Activated naive CD4-positive, alpha-beta T cell treated with anti-CD3 and anti-CD28 coated beads for 36 hours (primary cell): ENCODE measurements at regions not wholly inside any gene's neighbourhood (a gene's known extent, or its start where the extent isn't known, plus 50 kb on each side); places are given as distances from the start of the nearest gene placed in this dataset.

Source experiments
- CTCF ChIA-PET: fragments of 350-600 bp; sonication (Branson Sonifier 250); formaldehyde crosslinking; loops from one replicate; lab custom pipeline; 2021; ENCODE audit warnings: antibody characterized with exemption; lab: Charles Lee
- DNase-seq: peaks from one replicate; pipeline ENCODE4 v3.0.0-alpha.2; 2020
- H3K27ac Mint-ChIP-seq: one replicate; pipeline ENCODE4 v1.8.0; 2021; ENCODE audit warnings: mild to moderate bottlenecking, mixed read lengths
- H3K27me3 Mint-ChIP-seq: one replicate; pipeline ENCODE4 v1.8.0; 2021; ENCODE audit warnings: low read depth, mixed read lengths
- H3K36me3 Mint-ChIP-seq: one replicate; pipeline ENCODE4 v1.8.0; 2021; ENCODE audit warnings: low read depth, mixed read lengths
- H3K4me1 Mint-ChIP-seq: one replicate; pipeline ENCODE4 v1.8.0; 2021; ENCODE audit warnings: low read depth, mixed read lengths
- H3K4me3 Mint-ChIP-seq: one replicate; pipeline ENCODE4 v1.8.0; 2021; ENCODE audit warnings: mild to moderate bottlenecking, moderate library complexity, mixed read lengths
- H3K9me3 Mint-ChIP-seq: one replicate; pipeline ENCODE4 v1.8.0; 2021; ENCODE audit warnings: mixed read lengths
- intact Hi-C: fragments of 100-400 bp; cut with micrococcal nuclease; formaldehyde crosslinking; loops from one replicate; pipeline ENCODE4 v1.15.1; 2023

DNA sequence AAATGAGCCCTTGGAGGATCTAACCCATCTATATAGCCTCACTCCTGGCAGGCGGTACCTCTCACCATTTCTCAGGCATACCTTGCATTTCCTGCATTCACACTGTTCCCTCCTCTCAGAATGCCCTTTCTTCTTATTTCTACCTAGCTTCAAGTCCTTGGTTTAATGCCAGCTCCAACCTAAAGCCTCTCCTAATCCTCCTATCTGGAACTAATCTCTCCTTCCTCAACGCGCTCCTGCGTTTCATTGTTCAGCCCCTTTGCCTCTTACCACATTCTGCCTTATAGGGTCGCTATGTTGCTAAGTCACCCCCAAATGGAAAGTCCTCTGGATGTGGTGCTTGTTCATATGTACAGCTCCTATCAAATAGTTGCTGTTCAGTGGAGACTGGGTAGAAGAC, 288.5 kb upstream of the TUT7 start:
- CTCF ChIA-PET: interaction anchor here (0.6 to 0.9 kb wide), 2 partner anchors 11 to 939 kb away, joined by 3 to 5 read pairs; no protein-coding TSS in a partner anchor
- H3K4me1 Mint-ChIP-seq: no peaks in the 10 kb centered on the region

DNA sequence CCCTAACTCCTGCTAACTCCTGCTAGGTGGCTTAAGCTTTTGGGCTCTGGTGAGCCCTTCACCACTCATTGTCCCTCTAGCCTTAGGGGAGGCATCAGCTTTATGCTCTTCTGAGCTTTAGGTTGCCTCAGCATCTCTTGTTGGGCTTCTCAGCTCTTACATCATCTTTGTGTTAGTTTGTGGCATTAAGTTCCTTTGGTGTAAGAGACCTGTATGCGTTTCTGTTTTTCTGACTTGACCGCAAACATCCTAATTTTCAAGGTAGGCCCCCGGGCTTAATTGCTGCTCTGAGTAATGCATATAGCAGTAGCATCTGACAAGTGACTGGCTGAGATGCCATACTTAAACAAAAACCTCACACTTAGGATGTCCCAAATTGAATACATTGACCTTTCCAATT, 287.8 kb upstream of the TUT7 start:
- Mint-ChIP-seq H3K4me1 (no peaks in the 10 kb centered on the region), H3K4me3 (no peak overlapping the region), H3K36me3 (no peaks in the 10 kb centered on the region), H3K27ac (no peak overlapping the region), H3K27me3 (peaks cover 11% of the 10 kb centered on the region), H3K9me3 (no peaks in the 10 kb centered on the region)
- DNase-seq: no peak
- CTCF ChIA-PET: no interaction called here
- intact Hi-C loops: no loop called here

More for the DNA sequence above, 288.5 kb upstream of the TUT7 start:
- H3K9me3 Mint-ChIP-seq: no peaks in the 10 kb centered on the region
- no peak overlapping the region for H3K27ac Mint-ChIP-seq
- peaks cover 4% of the 10 kb centered on the region for H3K27me3 Mint-ChIP-seq
- H3K36me3 Mint-ChIP-seq: no peaks in the 10 kb centered on the region
- no peak for DNase-seq
- intact Hi-C loops: no loop called here
- H3K4me3 Mint-ChIP-seq: no peak overlapping the region

DNA sequence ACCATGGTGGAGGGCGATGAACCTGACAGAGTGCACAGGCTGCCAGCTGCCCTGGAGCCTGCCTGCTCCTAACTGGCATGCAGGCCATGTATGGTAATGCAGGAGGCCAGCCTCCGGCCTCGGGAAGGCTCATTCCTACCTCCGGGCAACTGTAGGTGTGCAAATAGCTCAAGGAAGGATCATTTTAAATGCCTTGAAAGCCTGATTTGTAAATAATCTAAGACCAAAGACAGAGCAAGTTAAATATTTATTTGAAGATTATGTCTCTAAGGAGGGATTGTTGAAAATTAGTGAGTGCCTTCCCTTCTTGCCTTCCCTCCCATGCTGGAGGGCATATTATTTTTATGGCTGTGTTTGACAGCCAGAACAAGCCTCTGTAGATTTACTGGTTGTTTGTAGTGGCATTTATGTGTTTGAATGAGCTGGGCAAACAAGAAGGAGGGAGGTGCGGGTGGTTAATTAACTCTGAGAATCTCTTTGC, 285.7 kb upstream of the TUT7 start:
- DNase-seq: no peak
- Mint-ChIP-seq H3K27ac (no peak overlapping the region), H3K4me3 (no peak overlapping the region), H3K4me1 (no peaks in the 10 kb centered on the region), H3K27me3 (peaks cover 29% of the 10 kb centered on the region), H3K9me3 (no peaks in the 10 kb centered on the region), H3K36me3 (no peaks in the 10 kb centered on the region)
- CTCF ChIA-PET: no interaction called here
- intact Hi-C loops: loop anchor here (10.0 kb wide), 1 partner anchor 305 kb away; the partner anchor contains the start of gene GAS1

DNA sequence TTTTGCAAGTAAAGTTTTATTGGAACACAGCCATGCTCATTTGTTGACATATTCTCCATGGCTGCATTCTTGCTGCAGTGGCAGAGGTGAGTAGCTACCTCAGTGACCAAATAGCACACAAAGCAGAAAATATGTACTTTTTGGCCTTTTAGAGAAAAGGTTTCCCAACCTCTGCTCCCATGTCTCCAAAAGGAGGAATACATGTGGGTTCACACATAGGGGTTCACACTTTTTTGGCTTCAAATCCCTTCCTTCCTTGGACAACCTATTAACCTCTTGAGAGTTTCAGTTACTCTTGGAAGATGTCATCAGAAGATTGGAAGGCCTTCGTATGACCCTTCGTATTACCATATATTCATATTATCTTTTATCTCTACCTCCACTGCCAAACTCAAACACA, 285.1 kb upstream of the TUT7 start:
- CTCF ChIA-PET: interaction anchor here (0.6 to 1.1 kb wide), 2 partner anchors 266 to 473 kb away, joined by 3 to 4 read pairs; no protein-coding TSS in a partner anchor

DNA sequence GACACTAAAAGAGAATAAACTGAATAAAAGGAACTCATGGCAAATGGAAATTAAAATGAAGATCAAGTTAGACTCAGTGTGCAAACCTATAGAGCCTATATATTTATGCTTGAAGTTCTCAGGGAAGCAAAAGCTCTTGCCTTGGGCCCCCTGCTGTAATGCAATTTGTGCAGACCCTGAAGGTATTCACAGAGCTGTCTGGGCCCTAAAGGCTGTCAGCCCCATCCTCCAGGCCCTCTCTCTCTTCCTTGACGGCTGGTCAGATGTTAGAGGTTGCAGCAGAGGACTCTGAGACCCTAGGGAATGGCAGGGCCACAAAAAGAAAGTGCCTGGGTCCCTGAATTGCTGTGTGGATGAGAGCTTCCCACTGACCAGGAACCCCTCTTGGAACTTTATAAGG, 283.9 kb upstream of the TUT7 start:
- intact Hi-C loops: loop anchor here (10.0 kb wide), 1 partner anchor 307 kb away; the partner anchor contains the start of gene GAS1
- H3K9me3 Mint-ChIP-seq: no peaks in the 10 kb centered on the region
- no peaks in the 10 kb centered on the region for H3K36me3 Mint-ChIP-seq
- H3K27ac Mint-ChIP-seq: no peak overlapping the region
- H3K27me3 Mint-ChIP-seq: peaks cover 36% of the 10 kb centered on the region
- no peak overlapping the region for H3K4me3 Mint-ChIP-seq
- H3K4me1 Mint-ChIP-seq: no peaks in the 10 kb centered on the region
- DNase-seq: no peak
- CTCF ChIA-PET: interaction anchor here (0.6 to 1.1 kb wide), 2 partner anchors 8 to 59 kb away, joined by 3 read pairs; no protein-coding TSS in a partner anchor

More for the DNA sequence above, 285.1 kb upstream of the TUT7 start:
- H3K27ac Mint-ChIP-seq: no peak overlapping the region
- H3K9me3 Mint-ChIP-seq: no peaks in the 10 kb centered on the region
- DNase-seq: no peak
- H3K27me3 Mint-ChIP-seq: peaks cover 35% of the 10 kb centered on the region
- H3K36me3 Mint-ChIP-seq: no peaks in the 10 kb centered on the region
- no peaks in the 10 kb centered on the region for H3K4me1 Mint-ChIP-seq
- H3K4me3 Mint-ChIP-seq: no peak overlapping the region
- intact Hi-C loops: loop anchor here (10.0 kb wide), 1 partner anchor 306 kb away; the partner anchor contains the start of gene GAS1

DNA sequence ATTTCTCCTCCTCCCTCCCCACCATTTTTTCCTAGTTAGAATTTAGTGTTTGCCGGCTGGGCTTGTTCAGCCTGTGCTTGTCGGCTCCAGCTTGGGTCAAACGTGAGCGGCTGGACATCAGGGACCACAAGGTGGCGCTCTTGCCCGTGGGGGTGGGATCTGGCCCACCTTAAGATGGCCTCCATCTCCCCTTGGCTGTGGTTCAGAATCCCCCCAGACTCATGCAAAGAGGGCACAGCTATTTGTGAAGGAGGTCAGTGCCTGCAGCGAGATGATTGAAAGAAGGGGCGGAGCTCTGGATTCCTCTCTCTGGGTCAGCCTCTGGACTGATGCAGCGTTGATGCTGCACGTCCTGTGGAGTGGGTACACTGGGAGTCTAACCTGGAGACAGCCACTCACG, 283.3 kb upstream of the TUT7 start:
- H3K36me3 Mint-ChIP-seq: no peaks in the 10 kb centered on the region
- DNase-seq: peak; percentile 29
- no peaks in the 10 kb centered on the region for H3K9me3 Mint-ChIP-seq
- CTCF ChIA-PET: interaction anchor here (0.6 to 1.1 kb wide), 4 partner anchors 9 to 311 kb away, joined by 3 read pairs; no protein-coding TSS in a partner anchor
- no peak overlapping the region for H3K4me3 Mint-ChIP-seq
- H3K27ac Mint-ChIP-seq: no peak overlapping the region
- intact Hi-C loops: loop anchor here (2.0 to 10.0 kb wide), 2 partner anchors 307 to 687 kb away; partner anchors contain the start of gene GAS1
- H3K4me1 Mint-ChIP-seq: no peaks in the 10 kb centered on the region
- peaks cover 34% of the 10 kb centered on the region for H3K27me3 Mint-ChIP-seq

DNA sequence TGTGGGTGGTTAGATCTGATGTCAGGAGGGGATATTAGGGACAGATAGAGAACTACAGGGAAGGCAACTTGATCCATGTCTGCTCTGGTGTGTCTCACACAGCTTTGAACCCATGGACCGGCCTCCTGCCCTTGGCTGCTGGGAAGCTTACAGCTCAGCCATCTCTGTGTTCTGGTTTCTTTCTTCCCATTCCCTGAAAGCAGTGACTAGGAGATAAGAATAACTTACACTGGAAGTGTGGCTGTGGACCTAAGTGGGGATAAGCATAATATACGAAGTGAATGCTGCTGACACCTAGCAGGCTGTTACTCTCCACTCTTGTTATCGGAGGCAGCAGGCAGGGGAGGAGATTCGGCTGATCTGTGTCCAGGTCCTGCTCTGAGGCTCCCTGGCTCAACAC, 282.3 kb upstream of the TUT7 start:
- no peaks in the 10 kb centered on the region for H3K9me3 Mint-ChIP-seq
- H3K27me3 Mint-ChIP-seq: peaks cover 33% of the 10 kb centered on the region
- no peak overlapping the region for H3K27ac Mint-ChIP-seq
- no peak overlapping the region for H3K4me3 Mint-ChIP-seq
- H3K4me1 Mint-ChIP-seq: no peaks in the 10 kb centered on the region
- CTCF ChIA-PET: no interaction called here
- intact Hi-C loops: loop anchor here (2.0 to 10.0 kb wide), 2 partner anchors 308 to 688 kb away; partner anchors contain the start of gene GAS1
- H3K36me3 Mint-ChIP-seq: no peaks in the 10 kb centered on the region
- no peak for DNase-seq

DNA sequence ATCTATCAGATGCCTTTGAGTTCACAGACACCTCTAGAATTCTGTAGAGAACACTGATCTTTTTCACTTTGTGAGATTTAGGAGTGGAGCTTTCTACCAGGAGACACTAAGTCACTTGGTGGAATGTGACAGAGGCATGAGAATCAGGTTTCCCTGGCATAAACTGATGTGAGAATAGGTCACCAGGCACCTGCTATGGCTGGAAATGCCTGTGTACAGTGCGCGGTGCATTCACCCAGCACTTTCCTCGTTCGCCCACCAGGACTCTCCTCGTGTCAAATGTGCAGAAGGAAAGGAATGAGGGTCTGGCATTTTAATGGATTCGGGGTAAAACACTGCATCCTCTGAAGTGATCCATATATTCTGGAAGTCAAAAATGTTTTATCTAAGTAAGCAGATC, 281.8 kb upstream of the TUT7 start:
- CTCF ChIA-PET: no interaction called here
- no peaks in the 10 kb centered on the region for H3K9me3 Mint-ChIP-seq
- intact Hi-C loops: loop anchor here (2.0 to 10.0 kb wide), 2 partner anchors 309 to 689 kb away; partner anchors contain the start of gene GAS1
- no peaks in the 10 kb centered on the region for H3K4me1 Mint-ChIP-seq
- no peak for DNase-seq
- no peaks in the 10 kb centered on the region for H3K36me3 Mint-ChIP-seq
- peaks cover 33% of the 10 kb centered on the region for H3K27me3 Mint-ChIP-seq
- H3K4me3 Mint-ChIP-seq: no peak overlapping the region
- H3K27ac Mint-ChIP-seq: no peak overlapping the region

DNA sequence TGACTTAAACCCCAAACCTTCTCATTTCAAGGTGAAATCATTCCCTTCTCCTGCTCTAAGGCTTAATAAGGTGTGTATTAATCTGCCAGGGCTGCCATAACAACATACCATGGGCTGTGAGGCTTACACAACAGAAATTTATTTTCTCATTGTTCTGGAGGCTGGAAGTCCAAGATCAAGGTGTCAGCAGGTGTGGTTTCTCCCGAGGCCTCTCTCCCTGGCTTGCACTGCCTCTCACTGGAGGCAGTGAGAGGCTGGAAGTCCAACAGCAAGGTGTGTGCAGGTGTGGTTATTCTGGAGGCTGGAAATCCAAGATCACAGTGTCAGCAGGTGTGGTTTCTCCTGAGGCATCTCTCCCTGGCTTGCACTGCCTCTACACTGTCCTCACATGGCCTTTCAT, 280.3 kb upstream of the TUT7 start:
- no peak for DNase-seq
- Mint-ChIP-seq H3K4me3 (no peak overlapping the region), H3K27me3 (peaks cover 33% of the 10 kb centered on the region), H3K9me3 (no peaks in the 10 kb centered on the region), H3K4me1 (no peaks in the 10 kb centered on the region), H3K27ac (no peak overlapping the region), H3K36me3 (no peaks in the 10 kb centered on the region)
- intact Hi-C loops: loop anchor here (10.0 kb wide), 1 partner anchor 310 kb away; the partner anchor contains the start of gene GAS1
- CTCF ChIA-PET: no interaction called here

DNA sequence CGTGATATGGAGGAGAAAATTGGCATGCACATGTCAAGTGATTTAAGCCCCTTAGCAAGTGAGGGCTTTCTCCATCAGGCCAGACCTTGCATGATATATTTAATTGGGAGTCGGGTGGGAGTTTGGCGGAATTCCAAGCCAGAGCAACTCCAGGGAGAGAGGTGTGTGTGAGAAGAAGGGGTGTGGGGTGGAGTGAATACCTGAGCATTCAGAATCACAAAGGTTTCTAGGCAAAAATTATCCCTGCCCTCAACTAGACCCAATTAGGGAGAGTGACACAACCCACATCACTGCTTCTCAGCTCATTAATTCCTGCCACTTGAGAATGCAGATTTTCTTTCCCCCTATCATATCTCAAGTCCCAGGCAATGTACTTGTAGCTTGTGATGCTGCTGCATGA, 279.7 kb upstream of the TUT7 start:
- intact Hi-C loops: loop anchor here (10.0 kb wide), 1 partner anchor 311 kb away; the partner anchor contains the start of gene GAS1
- no peak for DNase-seq
- no peaks in the 10 kb centered on the region for H3K9me3 Mint-ChIP-seq
- peaks cover 33% of the 10 kb centered on the region for H3K27me3 Mint-ChIP-seq
- CTCF ChIA-PET: no interaction called here
- no peaks in the 10 kb centered on the region for H3K4me1 Mint-ChIP-seq
- H3K27ac Mint-ChIP-seq: no peak overlapping the region
- H3K4me3 Mint-ChIP-seq: no peak overlapping the region
- no peaks in the 10 kb centered on the region for H3K36me3 Mint-ChIP-seq

DNA sequence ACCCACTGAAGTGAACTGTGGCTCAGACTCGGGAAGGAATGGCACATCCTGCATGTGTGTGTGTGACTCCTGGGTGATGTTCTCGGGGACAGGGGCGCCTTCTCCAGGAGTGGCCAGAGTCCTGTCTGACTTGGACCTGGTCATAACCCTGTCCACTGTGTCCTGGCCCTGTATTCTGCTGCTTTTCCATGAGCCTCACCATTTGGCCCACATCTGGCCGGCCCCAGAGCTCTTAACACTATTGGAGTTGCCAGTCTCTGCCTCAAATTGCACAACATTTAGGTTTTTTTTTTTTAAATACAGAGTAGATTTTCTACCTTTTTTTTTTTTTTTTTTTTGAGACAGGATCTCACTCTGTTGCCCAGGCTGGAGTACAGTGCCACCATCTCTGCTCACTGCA, 278.3 kb upstream of the TUT7 start:
- CTCF ChIA-PET: no interaction called here
- H3K27ac Mint-ChIP-seq: no peak overlapping the region
- intact Hi-C loops: loop anchor here (10.0 kb wide), 1 partner anchor 312 kb away; the partner anchor contains the start of gene GAS1

DNA sequence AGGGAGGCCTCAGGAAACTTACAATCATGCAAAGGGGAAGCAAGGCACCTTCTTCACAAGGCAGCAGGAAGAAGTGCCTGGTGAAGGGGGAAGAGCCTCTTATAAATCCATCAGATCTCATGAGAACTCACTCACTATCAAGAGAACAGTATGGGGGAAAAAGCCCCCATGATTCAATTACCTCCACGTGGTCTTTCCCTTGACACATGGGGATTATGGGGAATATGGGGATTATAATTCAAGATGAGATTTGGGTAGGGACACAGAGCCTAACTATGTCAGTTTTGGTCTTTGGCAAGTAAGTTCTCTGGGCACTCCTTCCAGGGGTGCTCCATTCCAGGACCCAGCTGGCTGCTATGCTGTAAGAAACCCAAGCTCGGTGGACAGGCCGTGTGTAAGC, 275.3 kb upstream of the TUT7 start:
- H3K36me3 Mint-ChIP-seq: no peaks in the 10 kb centered on the region
- intact Hi-C loops: no loop called here
- no peak overlapping the region for H3K4me3 Mint-ChIP-seq
- H3K4me1 Mint-ChIP-seq: no peaks in the 10 kb centered on the region
- no peaks in the 10 kb centered on the region for H3K9me3 Mint-ChIP-seq
- H3K27ac Mint-ChIP-seq: no peak overlapping the region
- no peak for DNase-seq
- peaks cover 3% of the 10 kb centered on the region for H3K27me3 Mint-ChIP-seq
- CTCF ChIA-PET: no interaction called here

More for the DNA sequence above, 278.3 kb upstream of the TUT7 start:
- Mint-ChIP-seq H3K27me3 (peaks cover 31% of the 10 kb centered on the region), H3K4me1 (no peaks in the 10 kb centered on the region), H3K36me3 (no peaks in the 10 kb centered on the region), H3K4me3 (no peak overlapping the region), H3K9me3 (no peaks in the 10 kb centered on the region)
- DNase-seq: no peak

DNA sequence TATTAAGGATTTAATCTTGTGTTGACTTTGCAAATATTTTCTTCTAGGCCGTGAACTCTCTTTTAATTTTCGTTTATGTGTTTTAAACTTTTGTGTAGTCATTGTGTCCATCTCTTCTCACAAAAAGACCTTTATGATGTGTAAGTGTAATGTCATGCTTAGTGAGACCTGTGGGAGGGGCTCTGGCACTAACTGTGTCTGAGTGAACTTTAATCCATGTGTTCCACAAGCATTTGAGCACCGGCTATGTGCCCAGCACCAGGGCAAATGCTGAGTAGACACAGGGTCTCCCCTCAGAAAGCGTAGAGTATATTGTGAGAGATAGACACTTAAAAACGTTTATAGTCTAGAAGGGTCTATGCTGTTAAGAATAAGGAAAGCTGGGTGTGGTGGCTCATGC, 272.6 kb upstream of the TUT7 start:
- H3K27me3 Mint-ChIP-seq: no peaks in the 10 kb centered on the region
- H3K4me1 Mint-ChIP-seq: no peaks in the 10 kb centered on the region
- intact Hi-C loops: no loop called here
- no peak for DNase-seq
- CTCF ChIA-PET: no interaction called here
- H3K4me3 Mint-ChIP-seq: no peak overlapping the region
- H3K27ac Mint-ChIP-seq: no peak overlapping the region
- no peaks in the 10 kb centered on the region for H3K36me3 Mint-ChIP-seq
- no peaks in the 10 kb centered on the region for H3K9me3 Mint-ChIP-seq
